K562 (cell line): ENCODE measurements at regions not wholly inside any gene's neighbourhood (a gene's known extent, or its start where the extent isn't known, plus 50 kb on each side); places are given as distances from the start of the nearest gene placed in this dataset.

Experiments
- ATAC-seq: fragments of 200-7000 bp; cut with Tn5 transposase; 3 replicates; pipeline ENCODE4 v1.9.1; 2020; ENCODE audit warnings: moderate library complexity
- BruUV-seq: library from RNA; stranded (reverse); fragments of 400-500 nt; replicated peaks from 2 replicates; lab custom pipeline; 2021; lab: Mats Ljungman, UMichigan
- CTCF ChIA-PET: fragments of 300-600 bp; formaldehyde crosslinking; extraction: SDS; loops from one replicate; lab custom pipeline; 2021; ENCODE audit warnings: low intra/inter-chr PET ratio; lab: Yijun Ruan, JAX
- POLR2A ChIA-PET: fragments of 300-600, 350-650 bp; sonication (Branson Sonifier 250); formaldehyde crosslinking; extraction: SDS; loops from one replicate; lab custom pipeline; 2021; ENCODE audit warnings: antibody characterized with exemption, inconsistent platforms; lab: Yijun Ruan, JAX
- DNase-seq, 4 experiments: peaks; one replicate each; pipeline versions ENCODE4 v3.0.0 to v3.0.0-alpha.2; 2011 to 2018; ENCODE audit warnings: low spot score in 3 of 4, mixed read lengths in 3 of 4; ENCODE audit errors: extremely low read depth in 1 of 4
- FAIRE-seq: peaks from 2 replicates; lab custom pipeline; 2011; peaks lifted over from hg19 to GRCh38; lab: Jason Lieb, UNC
- H2AFZ ChIP-seq: 2 replicates; pipeline ENCODE4 v1.6.0; 2011; ENCODE audit warnings: low read depth, low read length, control low read depth, inconsistent platforms
- H3K27ac ChIP-seq: fragments of 200-600 bp; 3 replicates; pipeline ENCODE4 v1.8.0; 2011; ENCODE audit warnings: low read depth, mild to moderate bottlenecking, control low read depth, inconsistent platforms, low read length, moderate library complexity, mixed read lengths; ENCODE audit errors: extremely low read depth
- H3K27me3 ChIP-seq, 2 experiments: fragments of 300-600 bp in 1 of 2; 2 replicates in 1 of 2; 3 replicates in 1 of 2; pipeline versions ENCODE4 v1.6.0 to v1.8.0; 2011; ENCODE audit warnings: inconsistent platforms in 2 of 2, low read length in 2 of 2, mild to moderate bottlenecking in 1 of 2, mixed read lengths in 1 of 2, moderate library complexity in 1 of 2; ENCODE audit not compliant: control insufficient read depth in 2 of 2, insufficient read depth in 2 of 2
- H3K36me3 ChIP-seq: fragments of 300-600 bp; 3 replicates; pipeline ENCODE4 v1.8.0; 2011; ENCODE audit warnings: mild to moderate bottlenecking, low read length, inconsistent platforms; ENCODE audit not compliant: control insufficient read depth, insufficient read depth
- H3K4me1 ChIP-seq, 2 experiments: fragments of 200-600 bp in 1 of 2; replicated peaks in 1 of 2; 2 replicates in 1 of 2; 3 replicates in 1 of 2; pipeline versions ENCODE4 v1.5.1 to v1.8.0; 2011; ENCODE audit warnings: inconsistent platforms in 2 of 2, low read length in 2 of 2, mild to moderate bottlenecking in 1 of 2, mixed read lengths in 1 of 2, moderate library complexity in 1 of 2; ENCODE audit not compliant: control insufficient read depth in 2 of 2, insufficient read depth in 2 of 2
- H3K4me2 ChIP-seq: 2 replicates; pipeline ENCODE4 v1.6.1; 2011; ENCODE audit warnings: low read length, control low read depth, inconsistent platforms, mixed read lengths; ENCODE audit not compliant: insufficient read depth
- H3K4me3 ChIP-seq: fragments of 200-600 bp; sonication (generic), shearing (Covaris generic); 2 replicates; pipeline ENCODE4 v1.5.1; 2016; ENCODE audit warnings: control low read depth, inconsistent platforms
- H3K79me2 ChIP-seq: fragments of 200-600 bp; 3 replicates; pipeline ENCODE4 v1.8.0; 2011; ENCODE audit warnings: low read length, inconsistent platforms; ENCODE audit not compliant: control insufficient read depth, insufficient read depth
- H3K9ac ChIP-seq, 2 experiments: 2 replicates each; pipeline versions ENCODE4 v1.6.0 to v1.6.1; 2011; ENCODE audit warnings: low read depth in 2 of 2, low read length in 2 of 2, control low read depth in 1 of 2, inconsistent platforms in 1 of 2, mild to moderate bottlenecking in 1 of 2, mixed read lengths in 1 of 2; ENCODE audit not compliant: insufficient read depth in 1 of 2
- H3K9me1 ChIP-seq: one replicate; pipeline ENCODE4 v1.6.0; 2011; ENCODE audit warnings: inconsistent platforms, mild to moderate bottlenecking, low read length, moderate library complexity; ENCODE audit not compliant: control insufficient read depth, insufficient read depth
- H3K9me3 ChIP-seq: replicated peaks from 2 replicates; pipeline ENCODE4 v1.5.1; 2011; ENCODE audit warnings: low read depth, low read length, inconsistent platforms; ENCODE audit not compliant: control insufficient read depth, insufficient read depth
- H4K20me1 ChIP-seq: replicated peaks from 2 replicates; pipeline ENCODE4 v1.6.1; 2011; ENCODE audit warnings: low read length, inconsistent platforms, mixed read lengths; ENCODE audit not compliant: control insufficient read depth, insufficient read depth
- FOXM1 ChIP-seq, 2 experiments: fragments of 450-650 bp in 1 of 2; sonication (generic) in 1 of 2; formaldehyde crosslinking in 1 of 2; IDR thresholded peaks; 2 replicates each; pipeline versions ENCODE4 v1.6.1 to v1.9.0; 2017 to 2022; ENCODE audit warnings: low read depth in 2 of 2, mild to moderate bottlenecking in 2 of 2, missing genetic modification reagents in 1 of 2, moderate library complexity in 1 of 2
- HNRNPUL1 ChIP-seq: fragments of 200-400 bp; formaldehyde crosslinking; IDR thresholded peaks from 2 replicates; pipeline ENCODE4 v1.6.1; 2017; ENCODE audit warnings: low read length
- POLR2G ChIP-seq: fragments of 200-400 bp; formaldehyde crosslinking; IDR thresholded peaks from 2 replicates; pipeline ENCODE4 v1.6.1; 2017; ENCODE audit warnings: low read depth, mild to moderate bottlenecking, antibody characterized with exemption, low read length, moderate library complexity
- POLR3G ChIP-seq: IDR thresholded peaks from 2 replicates; pipeline ENCODE4 v1.6.1; 2011; ENCODE audit not compliant: insufficient read length, insufficient replicate concordance; ENCODE audit errors: extremely low read depth
- SIRT6 ChIP-seq: IDR thresholded peaks from one replicate; pipeline ENCODE4 v1.6.1; 2012; ENCODE audit warnings: low read depth, mild to moderate bottlenecking, control low read depth, inconsistent platforms, low read length, moderate library complexity
- SRSF7 ChIP-seq: fragments of 200-400 bp; formaldehyde crosslinking; optimal IDR thresholded peaks from 2 replicates; pipeline ENCODE3; 2017; ENCODE audit warnings: mild to moderate bottlenecking, low read depth, low read length
- ZKSCAN8 ChIP-seq: fragments of 200-800 bp; sonication (Bioruptor generic); IDR thresholded peaks from 2 replicates; pipeline ENCODE4 v1.6.1; 2016; ENCODE audit warnings: missing genetic modification characterization, missing compliant biosample characterization
- WGBS: fragments of 100-300 bp; shearing (Covaris generic); methylation state at CpG from one replicate; pipeline ENCODE4 v1.1.6; 2016; ENCODE audit warnings: low coverage, mixed read lengths; ENCODE audit not compliant: insufficient coverage; ENCODE audit errors: missing lambda C conversion rate; 5-methylcytosine and 5-hydroxymethylcytosine counted together
- in situ Hi-C: fragments of 300-500 bp; cut with MboI; formaldehyde crosslinking; loops from 4 replicates; pipeline ENCODE4 v1.15.0; 2018; ENCODE audit warnings: inconsistent platforms, mixed read lengths
- intact Hi-C: fragments of 100-400 bp; cut with micrococcal nuclease; formaldehyde crosslinking; loops from 2 replicates; pipeline ENCODE4 v1.14.2; 2022
- TF ChIP-seq, protein P1 (sequence below): sonication (generic); formaldehyde crosslinking; IDR thresholded peaks from 2 replicates; pipeline ENCODE4 v1.9.0; 2022; ENCODE audit warnings: mild to moderate bottlenecking, missing genetic modification reagents

GRCh38 chr7:119562839-119563238 is 710.1 kb upstream of the KCND2 start:
- Histone ChIP-seq H3K4me3 (no peak overlapping the region), H3K79me2 (no peaks in the 10 kb centered on the region), H3K27ac (no peak overlapping the region), H3K4me2 (no peak overlapping the region), H2AFZ (no peak overlapping the region), H3K9me1 (no peaks in the 10 kb centered on the region), H3K9ac (no peak overlapping the region), H3K27me3 (no peaks in the 10 kb centered on the region), H4K20me1 (no peaks in the 10 kb centered on the region), H3K36me3 (no peaks in the 10 kb centered on the region), H3K9me3 (no peaks in the 10 kb centered on the region), H3K4me1 (no peaks in the 10 kb centered on the region)
- BruUV-seq: no TSS peak
- in situ Hi-C loops: no loop called here
- ChIA-PET CTCF (no interaction called here), POLR2A (no interaction called here)
- FAIRE-seq (no peak), DNase-seq (no peak), ATAC-seq (no peak)
- 2% methylated on average over 3 of the region's 3 CpGs for WGBS
- TF ChIP-seq ZKSCAN8 (CRISPR knock-in tag): no peak
- TF ChIP-seq SIRT6: no peak
- no peak for TF ChIP-seq HNRNPUL1
- TF ChIP-seq, all 486 proteins: peak for 0
- intact Hi-C loops: no loop called here

DNA sequence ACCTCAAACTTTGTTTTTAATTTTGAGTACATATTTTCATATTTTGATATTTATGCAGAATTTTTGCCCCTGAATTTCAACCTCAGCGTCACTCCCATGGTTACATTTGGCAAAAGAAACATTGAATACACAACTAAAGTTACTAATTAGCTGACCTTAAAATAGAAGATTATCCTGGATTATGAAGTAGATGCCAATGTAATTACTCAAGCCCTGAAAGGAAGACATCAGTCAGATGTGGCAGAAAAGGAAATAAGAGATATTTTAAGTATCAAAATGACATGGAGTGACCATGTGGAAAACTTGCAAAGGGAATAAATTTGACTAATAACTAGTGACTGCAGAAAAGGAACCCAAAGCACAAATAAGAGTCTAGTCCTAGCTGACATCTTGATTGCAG is 701.3 kb upstream of the KCND2 start:
- CTCF ChIA-PET: interaction anchor here (0.5 kb wide), 1 partner anchor 279 kb away, joined by 5 read pairs; no protein-coding TSS in a partner anchor
- ATAC-seq: no peak
- in situ Hi-C loops: no loop called here

More for the DNA sequence above, 701.3 kb upstream of the KCND2 start:
- Histone ChIP-seq H3K9ac (no peak overlapping the region), H3K27ac (no peak overlapping the region), H2AFZ (no peak overlapping the region), H3K4me2 (no peak overlapping the region), H3K9me1 (no peaks in the 10 kb centered on the region), H3K27me3 (no peaks in the 10 kb centered on the region), H3K79me2 (no peaks in the 10 kb centered on the region), H3K4me3 (no peak overlapping the region), H3K36me3 (no peaks in the 10 kb centered on the region)
- POLR2A ChIA-PET: no interaction called here
- intact Hi-C loops: no loop called here
- no TSS peak for BruUV-seq
- DNase-seq: no peak
- TF ChIP-seq, protein P1, sequence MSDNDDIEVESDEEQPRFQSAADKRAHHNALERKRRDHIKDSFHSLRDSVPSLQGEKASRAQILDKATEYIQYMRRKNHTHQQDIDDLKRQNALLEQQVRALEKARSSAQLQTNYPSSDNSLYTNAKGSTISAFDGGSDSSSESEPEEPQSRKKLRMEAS (CRISPR knock-in tag): no peak
- TF ChIP-seq POLR3G: no peak
- no peak for TF ChIP-seq POLR2G
- TF ChIP-seq SRSF7: no peak
- no peak for TF ChIP-seq FOXM1 (IDR thresholded peaks at IDR 0.05; ENCODE audit: low read depth)
- no peak for TF ChIP-seq FOXM1 (CRISPR knock-in tag; IDR thresholded peaks at IDR 0.05; ENCODE audit: low read depth)
- TF ChIP-seq, all 486 proteins: peak for 0
- no peak for FAIRE-seq
- H4K20me1 ChIP-seq: no peaks in the 10 kb centered on the region
- no peaks in the 10 kb centered on the region for H3K9me3 ChIP-seq
- H3K4me1 ChIP-seq: peaks cover 0 to 2% of the 10 kb centered on the region in 2 experiments; a peak in 1 of 5 replicates
- WGBS: 22% methylated on average over 1 of the region's 1 CpG
